Neural cell (in vitro differentiated cells): ENCODE measurements at regions not wholly inside any gene's neighbourhood (a gene's known extent, or its start where the extent isn't known, plus 50 kb on each side); places are given as distances from the start of the nearest gene placed in this dataset.

Experiments used
- H2AFZ ChIP-seq: fragments of 200-600, 300-800 bp; sonication (generic), shearing (Covaris generic); 2 replicates; pipeline ENCODE4 v1.6.0; 2014; ENCODE audit warnings: low read depth, mild to moderate bottlenecking, antibody characterized with exemption, low read length, moderate library complexity
- H3F3A ChIP-seq: fragments of 200-600 bp; shearing (Covaris generic); 2 replicates; pipeline ENCODE4 v1.6.1; 2016; ENCODE audit warnings: mild to moderate bottlenecking, moderate library complexity, mixed read lengths, antibody characterized with exemption, low read length; ENCODE audit not compliant: insufficient read depth, poor library complexity, severe bottlenecking
- H3K27ac ChIP-seq: fragments of 200-600, 300-800 bp; sonication (generic), shearing (Covaris generic); 2 replicates; pipeline ENCODE4 v1.5.1; 2014; ENCODE audit warnings: mild to moderate bottlenecking, low read length, moderate library complexity
- H3K27me3 ChIP-seq: fragments of 300-800, 200-600 bp; sonication (generic), shearing (Covaris generic); 2 replicates; pipeline ENCODE4 v1.6.0; 2014; ENCODE audit warnings: mild to moderate bottlenecking, low read depth, low read length, moderate library complexity; ENCODE audit not compliant: insufficient read depth
- H3K36me3 ChIP-seq: fragments of 300-800, 200-600 bp; sonication (generic), shearing (Covaris generic); 2 replicates; pipeline ENCODE4 v1.5.1; 2014; ENCODE audit warnings: mild to moderate bottlenecking, antibody characterized with exemption, low read length, moderate library complexity; ENCODE audit not compliant: insufficient read depth
- H3K4me2 ChIP-seq: fragments of 300-800, 200-600 bp; sonication (generic), shearing (Covaris generic); 2 replicates; pipeline ENCODE4 v1.6.0; 2014; ENCODE audit warnings: mild to moderate bottlenecking, low read length
- H3K4me3 ChIP-seq: fragments of 300-800, 200-600 bp; sonication (generic), shearing (Covaris generic); 2 replicates; pipeline ENCODE4 v1.5.1; 2014; ENCODE audit warnings: mild to moderate bottlenecking, low read length, moderate library complexity
- H3K79me2 ChIP-seq: fragments of 200-600 bp; shearing (Covaris generic); replicated peaks from 2 replicates; pipeline ENCODE4 v1.6.0; 2014; ENCODE audit warnings: mild to moderate bottlenecking, low read length, moderate library complexity; ENCODE audit not compliant: insufficient read depth
- H3K9ac ChIP-seq: fragments of 300-800, 200-600 bp; sonication (generic), shearing (Covaris generic); 2 replicates; pipeline ENCODE4 v1.6.1; 2016; ENCODE audit warnings: mild to moderate bottlenecking, low read length, mixed read lengths
- H3K9me2 ChIP-seq: fragments of 200-600 bp; shearing (Covaris generic); 2 replicates; pipeline ENCODE4 v1.6.1; 2016; ENCODE audit warnings: mild to moderate bottlenecking, low read length, mixed read lengths; ENCODE audit not compliant: insufficient read depth
- H3K9me3 ChIP-seq: fragments of 200-600, 300-800 bp; sonication (generic), shearing (Covaris generic); 2 replicates; pipeline ENCODE4 v1.6.1; 2016; ENCODE audit warnings: mild to moderate bottlenecking, mixed run types, low read length, moderate library complexity, mixed read lengths
- H4K20me1 ChIP-seq: fragments of 200-600 bp; shearing (Covaris generic); 2 replicates; pipeline ENCODE4 v1.6.1; 2016; ENCODE audit warnings: mild to moderate bottlenecking, mixed run types; ENCODE audit not compliant: insufficient read depth
- EP300 ChIP-seq: fragments of 450-650 bp; conservative IDR thresholded peaks from 2 replicates; pipeline ENCODE4 v1.6.1; 2014; ENCODE audit warnings: antibody characterized with exemption, mild to moderate bottlenecking, moderate library complexity; ENCODE audit not compliant: poor library complexity, severe bottlenecking
- EZH2 ChIP-seq: fragments of 200-600, 300-800 bp; shearing (Covaris generic), sonication (generic); IDR thresholded peaks from 2 replicates; pipeline ENCODE4 v1.6.1; 2014; ENCODE audit warnings: antibody characterized with exemption, low read length, borderline replicate concordance, mild to moderate bottlenecking; ENCODE audit not compliant: insufficient read depth, poor library complexity, severe bottlenecking
- MXI1 ChIP-seq: fragments of 450-650 bp; conservative IDR thresholded peaks from 2 replicates; pipeline ENCODE4 v1.6.1; 2014; ENCODE audit warnings: antibody characterized with exemption, mild to moderate bottlenecking; ENCODE audit not compliant: poor library complexity, severe bottlenecking
- RAD21 ChIP-seq: fragments of 450-650 bp; conservative IDR thresholded peaks from 2 replicates; pipeline ENCODE4 v1.6.1; 2014; ENCODE audit warnings: antibody characterized with exemption, mild to moderate bottlenecking, moderate library complexity
- SMC3 ChIP-seq: fragments of 450-650 bp; conservative IDR thresholded peaks from 2 replicates; pipeline ENCODE4 v1.6.1; 2014; ENCODE audit warnings: antibody characterized with exemption, mild to moderate bottlenecking, moderate library complexity; ENCODE audit not compliant: poor library complexity
- TAF1 ChIP-seq: IDR thresholded peaks from 2 replicates; pipeline ENCODE4 v1.6.1; 2012; ENCODE audit warnings: low read depth
- TF ChIP-seq, protein P1 (sequence below): fragments of 450-650 bp; IDR thresholded peaks from 2 replicates; pipeline ENCODE4 v1.5.1; 2014; ENCODE audit warnings: antibody characterized with exemption, mild to moderate bottlenecking, moderate library complexity; ENCODE audit not compliant: poor library complexity, severe bottlenecking
- TF ChIP-seq, protein P2 (sequence below): IDR thresholded peaks from 2 replicates; pipeline ENCODE4 v1.6.1; 2012; ENCODE audit warnings: borderline replicate concordance

DNA sequence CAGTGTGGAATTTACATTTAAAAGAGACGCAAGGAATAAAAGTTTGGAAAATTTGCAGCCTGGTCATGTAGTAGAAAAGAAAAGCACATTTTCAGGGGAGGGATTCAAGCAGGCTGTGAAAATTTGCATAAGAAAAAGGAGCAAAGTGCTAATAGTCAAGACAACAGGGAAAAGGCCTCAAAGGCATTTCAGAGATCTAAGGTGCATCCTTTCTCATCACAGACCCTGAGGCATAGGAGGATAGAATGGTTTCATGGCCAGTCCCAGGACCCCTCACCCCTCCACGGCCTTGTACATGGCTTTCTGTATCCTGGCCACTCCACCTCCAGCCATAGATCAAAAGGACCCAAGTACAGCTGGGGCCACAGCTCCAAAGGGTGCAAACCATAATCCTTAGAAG lies 380.5 kb upstream of the BRINP3 start:
- Histone ChIP-seq H3K27me3 (no peaks in the 10 kb centered on the region), H3K9me3 (no peaks in the 10 kb centered on the region), H3K36me3 (no peaks in the 10 kb centered on the region), H2AFZ (no peak overlapping the region), H3K4me2 (no peak overlapping the region), H3K9ac (no peak overlapping the region), H4K20me1 (no peaks in the 10 kb centered on the region), H3K9me2 (no peaks in the 10 kb centered on the region), H3F3A (no peaks in the 10 kb centered on the region), H3K27ac (no peak overlapping the region), H3K79me2 (no peaks in the 10 kb centered on the region), H3K4me3 (no peak overlapping the region)
- TF ChIP-seq, protein P1, sequence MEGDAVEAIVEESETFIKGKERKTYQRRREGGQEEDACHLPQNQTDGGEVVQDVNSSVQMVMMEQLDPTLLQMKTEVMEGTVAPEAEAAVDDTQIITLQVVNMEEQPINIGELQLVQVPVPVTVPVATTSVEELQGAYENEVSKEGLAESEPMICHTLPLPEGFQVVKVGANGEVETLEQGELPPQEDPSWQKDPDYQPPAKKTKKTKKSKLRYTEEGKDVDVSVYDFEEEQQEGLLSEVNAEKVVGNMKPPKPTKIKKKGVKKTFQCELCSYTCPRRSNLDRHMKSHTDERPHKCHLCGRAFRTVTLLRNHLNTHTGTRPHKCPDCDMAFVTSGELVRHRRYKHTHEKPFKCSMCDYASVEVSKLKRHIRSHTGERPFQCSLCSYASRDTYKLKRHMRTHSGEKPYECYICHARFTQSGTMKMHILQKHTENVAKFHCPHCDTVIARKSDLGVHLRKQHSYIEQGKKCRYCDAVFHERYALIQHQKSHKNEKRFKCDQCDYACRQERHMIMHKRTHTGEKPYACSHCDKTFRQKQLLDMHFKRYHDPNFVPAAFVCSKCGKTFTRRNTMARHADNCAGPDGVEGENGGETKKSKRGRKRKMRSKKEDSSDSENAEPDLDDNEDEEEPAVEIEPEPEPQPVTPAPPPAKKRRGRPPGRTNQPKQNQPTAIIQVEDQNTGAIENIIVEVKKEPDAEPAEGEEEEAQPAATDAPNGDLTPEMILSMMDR: no peak
- no peak for TF ChIP-seq EP300
- no peak for TF ChIP-seq MXI1
- no peak for TF ChIP-seq EZH2
- TF ChIP-seq RAD21: no peak

DNA sequence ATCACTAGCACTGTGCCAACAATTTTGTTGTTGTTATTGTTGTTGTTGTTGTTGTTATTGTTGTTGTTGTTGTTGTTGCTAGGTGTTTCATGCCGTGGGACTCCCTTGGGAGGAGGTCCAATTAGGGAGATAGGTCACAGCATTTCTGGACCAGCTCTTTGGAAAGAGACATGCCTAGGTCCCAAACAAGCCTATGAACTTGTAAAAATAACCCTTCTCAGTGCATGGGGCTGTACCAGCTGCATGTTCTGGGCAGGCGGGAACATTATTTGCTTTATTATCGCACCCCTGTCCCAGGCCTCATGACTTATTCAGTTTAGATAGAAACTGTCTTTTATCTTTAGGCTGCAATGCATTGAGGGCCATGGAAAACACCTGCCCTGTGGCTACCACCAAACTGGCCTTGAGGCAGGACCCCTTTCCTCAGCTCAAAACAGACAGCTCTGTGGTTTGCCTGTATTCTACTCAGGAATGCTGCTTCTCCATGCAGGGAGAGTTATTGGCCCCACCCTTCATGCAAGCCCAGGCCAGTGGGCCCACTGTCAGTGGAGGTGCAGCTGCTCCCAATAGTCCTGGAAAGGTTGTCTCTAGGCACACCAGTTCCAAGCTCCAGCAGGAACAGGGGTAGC lies 386.5 kb upstream of the BRINP3 start:
- Histone ChIP-seq H3K4me3 (no peak overlapping the region), H3K9me3 (no peaks in the 10 kb centered on the region), H3F3A (no peaks in the 10 kb centered on the region), H3K36me3 (no peaks in the 10 kb centered on the region), H3K27ac (no peak overlapping the region), H4K20me1 (no peaks in the 10 kb centered on the region), H3K9ac (no peak overlapping the region), H3K79me2 (no peaks in the 10 kb centered on the region), H3K4me2 (no peak overlapping the region), H2AFZ (no peak overlapping the region), H3K9me2 (no peaks in the 10 kb centered on the region), H3K27me3 (no peaks in the 10 kb centered on the region)
- TF ChIP-seq RAD21: no peak
- no peak for TF ChIP-seq SMC3
- TF ChIP-seq EZH2: no peak

DNA sequence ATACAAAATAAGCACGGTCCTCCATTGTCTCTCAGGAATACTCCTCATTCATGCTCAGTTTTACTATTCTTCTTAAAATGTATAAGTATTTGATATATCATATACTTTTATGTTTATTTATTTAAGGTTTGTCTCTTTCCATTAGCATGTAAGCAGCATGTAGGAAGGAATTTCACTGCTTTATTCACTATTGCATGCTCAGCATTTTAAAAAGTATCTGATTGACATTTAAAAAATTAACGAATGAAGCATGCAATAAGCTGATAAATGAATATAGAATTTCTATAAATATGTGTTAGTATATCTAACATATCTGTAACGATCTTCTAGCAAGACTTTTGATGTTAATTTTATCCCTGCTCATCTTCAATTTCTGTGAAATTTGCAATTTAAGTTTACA lies 402.7 kb upstream of the BRINP3 start:
- Histone ChIP-seq H3K4me2 (no peak overlapping the region), H4K20me1 (no peaks in the 10 kb centered on the region), H3K27ac (no peak overlapping the region), H3K4me3 (no peak overlapping the region), H3K79me2 (no peaks in the 10 kb centered on the region), H2AFZ (no peak overlapping the region), H3K9ac (no peak overlapping the region), H3K36me3 (no peaks in the 10 kb centered on the region), H3K27me3 (no peaks in the 10 kb centered on the region), H3F3A (no peaks in the 10 kb centered on the region), H3K9me3 (no peaks in the 10 kb centered on the region), H3K9me2 (no peaks in the 10 kb centered on the region)
- no peak for TF ChIP-seq RAD21
- no peak for TF ChIP-seq EP300
- no peak for TF ChIP-seq TAF1
- TF ChIP-seq, protein P2, sequence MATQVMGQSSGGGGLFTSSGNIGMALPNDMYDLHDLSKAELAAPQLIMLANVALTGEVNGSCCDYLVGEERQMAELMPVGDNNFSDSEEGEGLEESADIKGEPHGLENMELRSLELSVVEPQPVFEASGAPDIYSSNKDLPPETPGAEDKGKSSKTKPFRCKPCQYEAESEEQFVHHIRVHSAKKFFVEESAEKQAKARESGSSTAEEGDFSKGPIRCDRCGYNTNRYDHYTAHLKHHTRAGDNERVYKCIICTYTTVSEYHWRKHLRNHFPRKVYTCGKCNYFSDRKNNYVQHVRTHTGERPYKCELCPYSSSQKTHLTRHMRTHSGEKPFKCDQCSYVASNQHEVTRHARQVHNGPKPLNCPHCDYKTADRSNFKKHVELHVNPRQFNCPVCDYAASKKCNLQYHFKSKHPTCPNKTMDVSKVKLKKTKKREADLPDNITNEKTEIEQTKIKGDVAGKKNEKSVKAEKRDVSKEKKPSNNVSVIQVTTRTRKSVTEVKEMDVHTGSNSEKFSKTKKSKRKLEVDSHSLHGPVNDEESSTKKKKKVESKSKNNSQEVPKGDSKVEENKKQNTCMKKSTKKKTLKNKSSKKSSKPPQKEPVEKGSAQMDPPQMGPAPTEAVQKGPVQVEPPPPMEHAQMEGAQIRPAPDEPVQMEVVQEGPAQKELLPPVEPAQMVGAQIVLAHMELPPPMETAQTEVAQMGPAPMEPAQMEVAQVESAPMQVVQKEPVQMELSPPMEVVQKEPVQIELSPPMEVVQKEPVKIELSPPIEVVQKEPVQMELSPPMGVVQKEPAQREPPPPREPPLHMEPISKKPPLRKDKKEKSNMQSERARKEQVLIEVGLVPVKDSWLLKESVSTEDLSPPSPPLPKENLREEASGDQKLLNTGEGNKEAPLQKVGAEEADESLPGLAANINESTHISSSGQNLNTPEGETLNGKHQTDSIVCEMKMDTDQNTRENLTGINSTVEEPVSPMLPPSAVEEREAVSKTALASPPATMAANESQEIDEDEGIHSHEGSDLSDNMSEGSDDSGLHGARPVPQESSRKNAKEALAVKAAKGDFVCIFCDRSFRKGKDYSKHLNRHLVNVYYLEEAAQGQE: no peak
